OCI-LY3 (cell line): ENCODE measurements at regions not wholly inside any gene's neighbourhood (a gene's known extent, or its start where the extent isn't known, plus 50 kb on each side); places are given as distances from the start of the nearest gene placed in this dataset.

Source experiments
- H2AFZ ChIP-seq: fragments of 200-600, 300-600 bp; shearing (Covaris generic); 2 replicates; pipeline ENCODE4 v1.6.0; 2014; ENCODE audit warnings: antibody characterized with exemption, low read depth, low read length
- H3K27ac ChIP-seq: fragments of 200-600, 300-600 bp; sonication (generic); 2 replicates; pipeline ENCODE4 v1.5.1; 2014; ENCODE audit warnings: mild to moderate bottlenecking, low read length, moderate library complexity, mixed read lengths
- H3K27me3 ChIP-seq: fragments of 200-600, 300-600 bp; sonication (generic); 2 replicates; pipeline ENCODE4 v1.6.1; 2014; ENCODE audit warnings: low read depth, low read length, mixed read lengths
- H3K36me3 ChIP-seq: fragments of 200-600, 300-600 bp; sonication (generic); replicated peaks from 2 replicates; pipeline ENCODE3; 2014; ENCODE audit warnings: low read depth, low read length, mixed read lengths
- H3K4me1 ChIP-seq: fragments of 300-600, 200-600 bp; sonication (generic); 2 replicates; pipeline ENCODE4 v1.6.1; 2014; ENCODE audit warnings: low read length, mixed read lengths
- H3K4me2 ChIP-seq: fragments of 200-600, 300-600 bp; sonication (generic); 2 replicates; pipeline ENCODE4 v1.6.1; 2014; ENCODE audit warnings: low read length, mixed read lengths
- H3K4me3 ChIP-seq: fragments of 300-600, 200-600 bp; sonication (generic); 2 replicates; pipeline ENCODE4 v1.5.1; 2014; ENCODE audit warnings: antibody characterized with exemption, mild to moderate bottlenecking, low read length, moderate library complexity
- H3K79me2 ChIP-seq: fragments of 300-600, 200-600 bp; shearing (Covaris generic); 2 replicates; pipeline ENCODE4 v1.6.1; 2014; ENCODE audit warnings: mild to moderate bottlenecking, low read length, mixed read lengths
- H3K9ac ChIP-seq: fragments of 300-600, 200-600 bp; shearing (Covaris generic); 2 replicates; pipeline ENCODE4 v1.6.0; 2014; ENCODE audit warnings: mild to moderate bottlenecking, low read length, moderate library complexity
- H3K9me3 ChIP-seq: fragments of 200-600, 300-600 bp; shearing (Covaris generic); 2 replicates; pipeline ENCODE4 v1.6.1; 2014; ENCODE audit warnings: low read length, mixed read lengths; ENCODE audit not compliant: insufficient read depth
- H4K20me1 ChIP-seq: fragments of 200-600, 300-600 bp; sonication (generic); 2 replicates; pipeline ENCODE4 v1.6.1; 2016; ENCODE audit warnings: low read length, mixed read lengths; ENCODE audit not compliant: insufficient read depth
- EZH2phosphoT487 ChIP-seq: fragments of 200-600 bp; shearing (Covaris generic); IDR thresholded peaks from 2 replicates; pipeline ENCODE4 v1.6.1; 2018; ENCODE audit warnings: antibody characterized with exemption, mixed run types, low read depth
- TF ChIP-seq, protein P1 (sequence below): fragments of 200-600, 300-600 bp; sonication (generic); IDR thresholded peaks from 2 replicates; pipeline ENCODE4 v1.5.1; 2014; ENCODE audit warnings: antibody characterized with exemption, low read length, low read depth

DNA sequence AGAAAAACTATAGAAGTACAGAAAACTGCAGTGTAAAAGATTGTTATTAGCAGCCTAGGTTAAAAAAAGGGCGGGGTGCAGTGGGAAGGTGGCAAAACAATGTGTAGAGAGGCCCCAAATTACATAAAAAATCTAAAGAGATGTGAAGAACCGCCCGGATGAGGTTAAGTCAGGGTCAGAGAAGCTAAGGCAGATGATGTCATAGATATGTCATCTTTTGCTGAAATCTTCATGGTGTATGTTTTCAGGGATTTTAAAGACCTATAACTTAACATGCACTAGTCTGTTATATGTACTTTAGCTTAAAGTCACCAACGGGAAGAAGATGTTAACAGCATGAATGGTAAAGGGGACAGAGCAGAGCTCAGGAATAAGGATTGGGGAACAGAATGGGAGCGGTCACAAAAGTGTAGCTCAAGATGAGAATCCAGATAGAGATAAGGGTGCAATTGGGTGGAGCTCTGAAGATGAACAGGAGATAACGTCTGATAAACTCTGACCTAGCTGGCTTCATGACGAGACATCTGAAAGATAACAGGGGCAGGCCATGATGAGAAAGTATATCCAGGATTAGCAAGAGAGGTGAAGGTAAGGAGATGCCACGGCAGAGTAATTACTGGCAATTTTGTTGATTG is 83.4 kb downstream of the TFAP2A start:
- H2AFZ ChIP-seq: no peak overlapping the region
- TF ChIP-seq, protein P1, sequence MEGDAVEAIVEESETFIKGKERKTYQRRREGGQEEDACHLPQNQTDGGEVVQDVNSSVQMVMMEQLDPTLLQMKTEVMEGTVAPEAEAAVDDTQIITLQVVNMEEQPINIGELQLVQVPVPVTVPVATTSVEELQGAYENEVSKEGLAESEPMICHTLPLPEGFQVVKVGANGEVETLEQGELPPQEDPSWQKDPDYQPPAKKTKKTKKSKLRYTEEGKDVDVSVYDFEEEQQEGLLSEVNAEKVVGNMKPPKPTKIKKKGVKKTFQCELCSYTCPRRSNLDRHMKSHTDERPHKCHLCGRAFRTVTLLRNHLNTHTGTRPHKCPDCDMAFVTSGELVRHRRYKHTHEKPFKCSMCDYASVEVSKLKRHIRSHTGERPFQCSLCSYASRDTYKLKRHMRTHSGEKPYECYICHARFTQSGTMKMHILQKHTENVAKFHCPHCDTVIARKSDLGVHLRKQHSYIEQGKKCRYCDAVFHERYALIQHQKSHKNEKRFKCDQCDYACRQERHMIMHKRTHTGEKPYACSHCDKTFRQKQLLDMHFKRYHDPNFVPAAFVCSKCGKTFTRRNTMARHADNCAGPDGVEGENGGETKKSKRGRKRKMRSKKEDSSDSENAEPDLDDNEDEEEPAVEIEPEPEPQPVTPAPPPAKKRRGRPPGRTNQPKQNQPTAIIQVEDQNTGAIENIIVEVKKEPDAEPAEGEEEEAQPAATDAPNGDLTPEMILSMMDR: no peak
- TF ChIP-seq EZH2phosphoT487: no peak
- no peak overlapping the region for H3K4me2 ChIP-seq
- H4K20me1 ChIP-seq: no peaks in the 10 kb centered on the region
- no peaks in the 10 kb centered on the region for H3K79me2 ChIP-seq
- H3K9me3 ChIP-seq: no peaks in the 10 kb centered on the region
- no peaks in the 10 kb centered on the region for H3K27me3 ChIP-seq
- no peak overlapping the region for H3K9ac ChIP-seq
- H3K4me1 ChIP-seq: no peaks in the 10 kb centered on the region
- no peak overlapping the region for H3K27ac ChIP-seq
- no peak overlapping the region for H3K4me3 ChIP-seq
- no peaks in the 10 kb centered on the region for H3K36me3 ChIP-seq

DNA sequence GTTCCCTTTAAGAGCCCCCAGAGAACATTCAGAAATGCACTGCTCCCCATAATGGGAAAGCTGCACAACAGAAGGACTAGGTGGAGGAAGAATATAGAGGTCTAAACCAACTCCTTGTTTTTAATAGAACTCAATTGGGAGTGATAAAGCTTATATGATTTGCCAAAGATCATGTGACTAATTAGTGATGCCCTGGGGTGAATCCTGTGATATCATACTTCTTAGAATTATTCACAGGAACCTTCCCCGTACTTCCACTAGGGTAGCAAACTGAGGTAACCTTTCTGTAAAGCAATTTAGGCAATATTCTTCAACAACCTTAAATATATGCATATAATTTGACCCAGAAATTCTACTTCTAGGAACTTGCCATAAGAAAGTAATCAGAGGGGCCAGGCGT is 84.4 kb downstream of the TFAP2A start:
- Histone ChIP-seq H2AFZ (no peak overlapping the region), H4K20me1 (no peaks in the 10 kb centered on the region), H3K36me3 (no peaks in the 10 kb centered on the region), H3K79me2 (no peaks in the 10 kb centered on the region), H3K27me3 (no peaks in the 10 kb centered on the region), H3K9me3 (no peaks in the 10 kb centered on the region), H3K4me1 (no peaks in the 10 kb centered on the region), H3K4me2 (no peak overlapping the region), H3K9ac (no peak overlapping the region), H3K27ac (no peak overlapping the region), H3K4me3 (no peak overlapping the region)
- TF ChIP-seq EZH2phosphoT487: no peak
- TF ChIP-seq, protein P1: no peak

DNA sequence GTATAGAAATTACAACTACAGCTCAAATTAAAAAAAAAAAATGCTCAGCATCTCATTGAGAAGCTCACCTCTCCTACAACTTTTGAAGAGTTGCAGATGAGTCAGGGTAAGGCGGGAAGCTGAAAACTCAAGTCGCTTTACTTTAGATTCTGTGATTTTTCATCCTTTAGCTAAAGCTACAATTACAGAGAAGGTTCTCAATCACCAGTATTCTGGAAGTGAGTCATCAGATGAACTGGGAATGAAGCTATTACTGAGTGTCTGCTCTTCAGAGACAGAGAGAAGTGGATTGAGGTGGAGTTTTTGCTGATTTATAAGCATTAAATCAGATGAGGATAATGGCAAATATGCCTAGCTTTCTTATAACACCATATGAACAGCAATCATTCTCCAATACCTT is 91.9 kb downstream of the TFAP2A start:
- no peaks in the 10 kb centered on the region for H4K20me1 ChIP-seq
- no peaks in the 10 kb centered on the region for H3K4me1 ChIP-seq
- no peak overlapping the region for H3K27ac ChIP-seq
- H3K9me3 ChIP-seq: no peaks in the 10 kb centered on the region
- no peaks in the 10 kb centered on the region for H3K36me3 ChIP-seq
- no peak overlapping the region for H3K4me2 ChIP-seq
- H2AFZ ChIP-seq: no peak overlapping the region
- H3K27me3 ChIP-seq: no peaks in the 10 kb centered on the region
- no peaks in the 10 kb centered on the region for H3K79me2 ChIP-seq
- no peak overlapping the region for H3K9ac ChIP-seq
- H3K4me3 ChIP-seq: no peak overlapping the region
- no peak for TF ChIP-seq EZH2phosphoT487
- TF ChIP-seq, protein P1: no peak

DNA sequence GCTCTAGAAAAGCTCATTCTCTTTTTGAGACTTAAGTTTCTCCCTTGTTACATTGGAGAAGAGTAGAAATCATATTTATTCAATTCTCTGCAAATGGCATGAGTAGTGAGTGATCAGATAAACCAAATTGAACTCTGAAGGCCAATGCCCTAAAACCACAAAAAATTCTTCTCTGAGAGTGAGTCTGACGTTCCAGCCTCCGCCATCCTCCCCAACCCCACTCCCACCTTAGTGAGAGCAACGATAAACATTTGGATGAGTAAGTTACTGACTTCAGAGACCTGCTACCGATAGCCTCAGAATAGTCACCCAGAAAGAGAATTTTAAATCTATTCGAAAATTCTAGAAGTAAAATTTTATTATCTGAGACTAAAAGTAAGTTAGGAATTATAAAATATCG is 94.6 kb downstream of the TFAP2A start:
- no peaks in the 10 kb centered on the region for H3K27me3 ChIP-seq
- H3K4me3 ChIP-seq: no peak overlapping the region
- H3K27ac ChIP-seq: no peak overlapping the region
- H2AFZ ChIP-seq: no peak overlapping the region
- no peaks in the 10 kb centered on the region for H3K79me2 ChIP-seq
- no peak overlapping the region for H3K9ac ChIP-seq
- H3K4me2 ChIP-seq: no peak overlapping the region
- H3K4me1 ChIP-seq: no peaks in the 10 kb centered on the region
- no peaks in the 10 kb centered on the region for H4K20me1 ChIP-seq
- TF ChIP-seq, protein P1: no peak
- no peak for TF ChIP-seq EZH2phosphoT487
- H3K9me3 ChIP-seq: no peaks in the 10 kb centered on the region
- no peaks in the 10 kb centered on the region for H3K36me3 ChIP-seq
